HG02884 (cell line): ENCODE measurements at regions not wholly inside any gene's neighbourhood (a gene's known extent, or its start where the extent isn't known, plus 50 kb on each side); places are given as distances from the start of the nearest gene placed in this dataset.

Source experiments
- ATAC-seq: cut with Tn5 transposase; IDR thresholded peaks from one replicate; pipeline ENCODE4 v1.9.1; 2021; ENCODE audit warnings: mild to moderate bottlenecking, moderate library complexity; ENCODE audit not compliant: unreplicated experiment

DNA sequence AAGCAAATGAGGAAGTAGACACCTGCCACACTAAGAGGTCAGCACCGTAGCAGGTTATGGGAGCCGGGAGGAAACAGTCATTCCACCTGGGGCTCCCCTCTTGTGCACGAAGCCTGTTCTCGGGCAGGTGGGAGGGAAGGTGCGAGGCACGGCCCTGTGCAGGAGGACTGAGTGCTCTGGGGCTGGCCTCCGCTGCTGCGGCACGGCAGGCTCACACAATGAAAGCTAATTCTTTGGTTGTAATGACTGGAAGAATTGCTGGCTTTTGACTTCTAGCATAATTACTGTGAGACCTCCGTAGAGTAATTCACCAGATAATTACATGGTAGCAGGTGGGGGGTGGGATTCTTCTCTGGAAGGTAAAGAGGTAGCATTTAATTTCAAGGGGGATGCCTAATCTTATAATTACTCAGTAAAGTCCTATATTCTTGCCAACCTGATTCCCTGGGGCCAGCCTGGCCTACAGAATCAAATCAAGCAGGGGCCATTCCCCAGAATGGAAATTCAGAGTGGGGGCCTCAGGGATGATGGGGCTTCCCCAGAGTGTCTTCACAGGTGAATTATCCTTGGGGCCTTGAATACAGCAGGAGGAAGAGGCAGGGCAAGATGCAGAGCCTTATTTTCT is 129.1 kb downstream of the TPRA1 start:
- ATAC-seq: no peak

DNA sequence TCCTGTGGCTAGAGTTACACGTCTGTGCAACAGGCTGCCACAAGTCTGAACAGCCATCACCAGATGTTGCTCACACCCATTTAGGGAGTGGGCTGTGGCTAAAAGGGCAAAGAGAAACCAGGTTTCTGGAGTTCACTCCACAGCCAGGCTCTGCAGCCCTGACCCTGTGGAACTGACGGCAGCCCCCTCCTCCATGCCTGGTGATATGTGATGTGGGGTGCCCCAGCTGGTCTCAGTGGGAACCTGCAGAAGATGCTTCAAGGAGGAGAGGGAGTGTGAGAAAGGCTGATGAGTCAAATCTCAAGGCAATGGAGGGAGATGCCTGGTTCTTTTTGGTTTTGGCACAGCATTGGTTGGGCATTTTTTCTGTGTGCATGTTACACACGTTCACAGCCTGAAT is 130.6 kb downstream of the TPRA1 start:
- no peak for ATAC-seq

DNA sequence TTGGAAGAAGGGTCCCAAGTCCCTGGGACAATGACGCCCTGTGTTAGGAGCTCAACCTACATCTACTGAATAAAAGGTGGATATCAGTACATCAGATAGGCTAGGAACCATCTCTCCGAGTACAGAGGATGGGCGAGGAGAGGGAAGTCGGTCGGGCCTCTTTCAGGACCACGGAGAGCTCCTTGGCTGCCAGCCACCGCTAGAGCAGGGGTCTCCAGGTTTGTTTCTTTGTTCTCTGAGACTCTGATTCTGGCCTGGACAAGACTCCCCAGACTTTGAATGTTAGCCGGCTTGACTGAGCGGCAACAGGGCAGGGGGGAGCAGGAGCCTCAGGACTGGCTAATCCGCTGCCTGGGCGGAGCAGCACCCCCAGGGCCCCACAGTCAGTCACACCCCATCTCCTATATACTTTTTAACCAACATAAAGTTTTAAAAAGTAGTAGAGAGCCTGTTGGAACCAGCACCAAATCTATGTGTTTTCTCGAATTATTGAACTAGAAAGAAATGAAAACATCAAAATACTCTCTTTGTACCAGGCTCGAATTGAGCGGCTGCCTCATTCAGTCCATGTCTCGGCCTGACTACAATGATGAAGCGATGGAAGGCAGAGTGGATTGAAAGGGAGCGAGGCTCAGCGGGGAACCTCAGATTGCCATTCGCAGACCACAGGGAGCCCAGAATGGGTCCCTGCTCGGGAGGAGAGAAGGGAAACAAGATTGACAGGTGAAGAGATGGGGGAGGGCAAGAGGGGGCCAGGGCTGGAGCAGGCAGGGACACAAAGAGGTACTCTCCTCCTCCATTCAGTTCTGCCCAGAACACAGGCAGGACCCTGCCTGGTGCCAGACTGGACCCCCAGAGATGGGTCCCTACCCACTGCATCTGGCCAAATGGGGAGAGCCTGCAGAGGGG is 131.6 kb downstream of the TPRA1 start:
- ATAC-seq: no peak

DNA sequence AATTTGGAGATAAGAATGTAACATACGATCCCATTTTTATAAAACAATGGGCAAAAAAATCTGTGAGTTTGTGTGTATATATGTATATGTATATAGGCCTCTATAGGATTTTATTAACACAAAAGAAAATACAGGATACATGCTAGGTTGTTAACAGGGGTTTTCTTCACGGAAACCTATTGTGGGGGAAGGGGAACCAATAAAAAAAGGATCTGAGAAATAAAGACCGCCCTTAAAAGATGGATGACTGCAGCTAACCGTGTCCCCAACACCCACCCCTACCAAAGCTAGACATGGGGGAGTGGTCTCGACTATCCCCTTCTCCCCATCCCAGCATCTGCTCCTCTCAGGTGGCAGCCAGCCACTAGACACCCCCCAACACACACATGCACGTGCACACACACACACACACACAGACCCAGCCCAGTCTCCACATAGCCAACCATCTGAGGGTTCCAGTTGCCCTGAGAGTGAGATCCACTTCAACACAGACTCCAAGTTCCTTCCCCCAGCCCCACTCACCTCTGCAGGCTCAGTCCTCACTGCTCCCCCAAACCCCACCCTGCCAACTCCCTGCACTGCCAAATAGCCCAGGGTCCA is 132.9 kb downstream of the TPRA1 start:
- ATAC-seq: no peak

DNA sequence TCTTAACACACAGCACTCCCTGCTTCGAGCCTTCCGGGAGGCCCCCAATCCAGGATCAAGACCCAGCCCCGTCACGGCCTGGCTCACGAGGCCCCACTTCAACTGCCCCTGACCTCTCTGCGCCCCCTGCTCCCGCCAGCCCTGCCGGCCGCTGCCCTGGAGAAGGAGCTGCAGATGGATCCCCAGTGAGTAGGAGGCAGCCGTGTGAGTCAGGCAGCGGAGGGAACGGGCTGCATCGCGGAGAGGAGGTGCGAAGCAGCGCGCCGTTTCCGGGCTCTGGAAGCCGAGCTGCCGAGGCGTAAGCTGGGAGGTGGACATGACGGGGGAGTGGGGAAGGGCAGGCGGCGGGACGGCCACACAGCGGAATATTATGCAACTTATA is 133.4 kb downstream of the TPRA1 start:
- ATAC-seq: no peak

DNA sequence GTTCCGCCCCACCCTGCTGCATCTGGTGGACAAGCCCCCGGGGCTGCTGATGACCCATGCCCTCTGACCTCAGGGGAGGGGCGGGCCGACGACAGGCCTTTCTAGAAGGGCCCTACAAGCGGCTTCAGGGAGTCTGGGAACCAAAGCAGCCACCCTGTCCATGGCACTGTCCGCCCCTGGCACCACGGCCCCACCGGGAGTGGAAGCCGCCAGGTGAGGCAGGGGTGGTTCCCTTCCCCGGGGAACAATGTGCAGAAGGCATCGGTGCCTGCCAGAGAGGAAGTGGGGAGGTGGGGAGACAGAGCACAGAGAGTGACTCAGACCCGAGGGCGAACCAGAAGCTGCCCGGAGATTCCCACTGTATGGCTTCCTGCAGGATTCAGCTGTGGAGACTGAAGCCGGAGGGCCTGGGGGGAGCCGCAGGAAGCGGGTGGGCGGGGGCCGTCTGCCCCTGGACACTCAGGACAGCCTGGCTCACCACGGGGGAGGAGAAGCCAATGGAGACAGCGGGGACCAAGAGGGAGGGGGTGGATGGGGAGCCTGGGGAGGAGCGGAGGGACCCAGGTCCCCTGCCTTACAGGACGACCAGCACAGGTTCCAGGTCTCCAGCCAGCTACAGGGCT is 134.0 kb downstream of the TPRA1 start:
- no peak for ATAC-seq

DNA sequence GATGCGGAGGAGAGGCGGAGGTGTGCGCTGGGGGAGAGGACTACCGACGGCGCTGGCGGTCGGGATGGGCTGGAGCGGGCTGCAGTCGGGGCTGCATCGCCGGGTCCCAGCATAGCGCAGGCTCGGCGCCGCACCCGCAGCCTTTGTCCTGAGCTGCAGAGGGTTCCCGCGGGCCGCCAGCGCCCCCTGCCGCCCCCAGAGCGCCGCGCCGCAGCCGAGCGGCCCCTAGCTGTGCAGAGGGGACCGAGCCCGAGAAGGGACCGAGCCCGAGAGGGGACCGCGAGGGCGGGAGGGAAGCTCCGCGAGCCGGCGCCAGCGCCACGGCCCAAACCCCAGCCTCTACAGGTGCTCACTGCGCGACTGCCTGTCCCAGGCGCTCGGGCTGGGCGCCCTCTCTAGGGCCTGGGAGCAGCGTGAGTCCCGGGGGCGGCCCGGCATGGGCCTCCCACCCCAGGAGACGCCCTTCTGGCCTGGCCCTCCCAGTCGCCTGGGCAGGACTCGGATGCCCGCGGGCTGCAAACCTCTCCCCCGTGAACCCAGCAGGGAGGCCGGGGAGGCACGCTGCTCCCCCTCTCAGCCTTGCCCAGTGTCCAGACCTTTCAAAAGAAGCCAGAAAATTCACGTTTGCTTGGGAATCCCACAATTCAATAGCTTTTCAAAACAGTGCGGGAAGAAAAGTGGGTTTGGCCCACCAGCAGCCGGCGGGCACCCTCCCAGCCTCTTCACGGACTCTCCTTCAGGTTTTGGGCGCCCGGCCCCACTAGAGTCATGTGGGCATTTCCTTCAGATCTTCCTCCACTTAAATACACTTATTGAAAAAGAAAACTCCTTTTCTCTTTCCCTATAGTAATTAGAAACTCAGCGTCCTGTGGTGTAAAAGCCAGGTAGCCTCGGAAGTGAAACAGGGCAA is 134.7 kb downstream of the TPRA1 start:
- peak; percentile 85 for ATAC-seq

DNA sequence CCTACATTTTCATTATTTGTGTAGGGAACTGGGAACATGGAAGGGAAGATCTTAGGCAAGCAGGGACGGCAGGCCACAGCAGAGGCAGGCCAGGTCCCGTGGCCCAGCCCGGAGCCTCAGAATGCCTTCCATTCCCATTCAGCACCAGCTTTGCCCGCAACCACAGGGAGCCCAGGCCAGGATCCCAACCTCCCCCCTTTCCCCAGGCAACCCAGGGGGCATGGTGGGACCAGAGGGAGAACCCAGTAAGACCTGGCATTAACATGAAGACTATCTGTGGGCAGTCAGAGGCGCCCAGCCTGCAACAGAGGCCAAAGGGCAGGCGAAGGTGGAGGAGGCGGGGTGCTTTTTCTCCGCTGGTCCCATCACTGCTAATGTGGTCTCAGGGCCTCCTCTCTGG is 135.6 kb downstream of the TPRA1 start:
- no peak for ATAC-seq

DNA sequence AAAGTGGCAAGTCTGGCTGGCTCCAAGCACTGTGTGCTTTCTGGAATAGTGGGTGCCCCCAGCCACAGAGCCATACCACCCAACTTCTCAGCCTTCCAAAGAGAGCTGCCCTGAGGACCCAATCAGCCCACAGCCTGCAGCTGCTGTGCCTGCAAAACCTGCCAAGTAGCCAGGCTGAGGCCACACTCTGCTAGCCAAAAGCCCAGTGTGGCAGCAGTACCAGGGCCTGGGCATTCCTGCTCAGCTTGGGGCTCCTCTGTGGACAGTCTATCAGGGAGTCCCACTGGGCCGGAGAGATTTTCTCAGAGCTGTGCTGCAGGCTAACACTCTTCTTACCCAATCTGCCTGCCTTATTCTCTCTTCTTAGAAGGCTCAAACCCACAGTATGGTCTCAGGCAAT is 136.5 kb downstream of the TPRA1 start:
- ATAC-seq: no peak

DNA sequence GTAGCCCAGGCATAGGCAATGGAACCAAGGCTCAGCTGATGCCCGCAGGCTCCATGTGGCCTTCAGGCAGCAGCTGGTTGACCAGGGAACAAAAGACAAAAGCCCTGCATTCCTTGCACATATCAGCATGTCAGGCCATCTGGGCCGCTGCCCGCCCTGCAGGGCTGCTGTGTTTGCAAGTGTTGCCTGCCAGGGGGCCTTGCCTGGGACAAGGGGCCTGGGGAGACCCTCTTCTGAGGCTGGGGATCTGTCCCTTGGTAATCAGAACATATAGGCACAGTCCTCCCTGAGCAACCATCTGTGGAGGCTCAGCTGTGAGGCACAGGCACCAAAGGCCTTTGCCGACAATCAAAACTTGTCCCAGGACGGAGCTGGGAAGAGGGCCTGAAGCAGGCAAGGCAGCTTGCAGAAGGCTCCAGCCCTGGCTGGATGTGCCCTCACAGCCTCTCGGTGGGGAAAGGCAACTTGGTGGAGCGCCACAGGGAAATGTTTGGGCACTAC is 138.2 kb downstream of the TPRA1 start:
- ATAC-seq: no peak

DNA sequence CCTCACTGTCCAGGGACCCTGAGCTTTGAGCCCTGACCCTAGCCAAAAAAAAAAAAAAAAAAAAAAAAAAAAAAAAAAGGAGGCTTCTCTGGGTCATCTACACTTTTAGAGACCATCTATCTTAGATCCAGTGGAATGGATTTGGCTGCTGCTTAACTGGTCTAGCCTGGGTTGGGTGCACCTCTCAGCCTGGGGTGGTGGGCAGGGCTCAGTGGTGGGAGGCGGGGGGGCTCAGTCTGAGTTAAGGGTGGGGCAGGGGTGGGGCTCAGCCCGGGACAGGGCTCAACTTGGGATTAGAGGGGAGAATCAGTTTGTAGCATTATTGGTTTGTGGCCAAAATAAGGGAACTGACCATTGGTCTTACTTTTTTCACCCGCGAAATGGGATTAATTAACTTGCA is 139.2 kb downstream of the TPRA1 start:
- ATAC-seq: no peak

DNA sequence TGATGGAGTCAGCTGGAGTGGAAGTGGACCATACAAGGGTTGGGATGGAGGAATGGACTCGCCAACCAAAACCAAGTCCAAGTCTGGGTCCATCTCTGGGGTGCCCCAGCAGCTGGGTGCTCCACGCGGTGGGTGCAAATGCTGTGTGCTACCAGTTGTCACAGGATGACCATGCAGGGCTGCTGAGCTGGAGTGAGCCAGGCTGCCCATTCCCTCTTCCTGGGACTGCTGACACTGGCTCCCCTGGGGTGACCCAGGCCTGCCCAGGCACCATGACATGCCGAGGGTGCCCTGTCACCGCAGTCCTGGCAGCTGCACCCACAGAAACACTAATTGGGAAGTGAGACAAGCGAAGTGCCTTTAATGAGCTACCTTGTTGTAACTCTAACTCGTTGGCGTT is 140.2 kb downstream of the TPRA1 start:
- no peak for ATAC-seq

DNA sequence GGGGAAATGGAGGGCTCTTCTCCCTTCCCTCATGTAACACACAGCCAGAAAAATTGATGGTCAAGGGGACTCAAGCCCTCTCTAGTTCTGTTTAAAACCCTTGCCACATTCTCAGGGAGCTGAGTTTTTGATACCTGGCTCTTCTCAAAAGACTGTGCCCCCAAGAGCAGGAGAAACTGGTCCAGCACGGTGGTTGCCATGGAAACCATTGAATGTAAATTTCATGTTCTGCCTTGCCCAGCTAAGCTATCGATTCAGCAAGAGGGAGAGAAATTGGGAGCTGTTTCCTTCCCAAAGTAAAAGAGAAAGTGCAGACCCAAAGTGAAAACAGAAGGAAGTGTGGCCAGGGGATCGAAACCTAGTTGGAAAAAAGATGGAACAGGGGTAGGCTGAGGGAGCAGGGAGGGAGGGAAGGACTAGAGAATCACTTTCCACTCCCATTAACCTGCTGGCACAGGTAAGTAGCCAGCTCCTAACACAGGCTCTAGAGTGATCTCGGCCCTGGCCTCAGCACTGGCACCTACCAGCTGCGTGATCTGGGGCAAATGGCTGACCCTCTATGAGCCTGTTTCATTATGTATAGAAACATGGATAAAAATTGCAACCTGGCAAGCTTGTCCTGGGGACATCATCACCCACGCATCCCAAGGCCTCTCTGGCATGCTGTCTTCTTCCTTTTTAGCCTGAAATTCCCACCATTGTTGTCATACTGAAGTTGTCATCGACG is 140.9 kb downstream of the TPRA1 start:
- ATAC-seq: no peak

DNA sequence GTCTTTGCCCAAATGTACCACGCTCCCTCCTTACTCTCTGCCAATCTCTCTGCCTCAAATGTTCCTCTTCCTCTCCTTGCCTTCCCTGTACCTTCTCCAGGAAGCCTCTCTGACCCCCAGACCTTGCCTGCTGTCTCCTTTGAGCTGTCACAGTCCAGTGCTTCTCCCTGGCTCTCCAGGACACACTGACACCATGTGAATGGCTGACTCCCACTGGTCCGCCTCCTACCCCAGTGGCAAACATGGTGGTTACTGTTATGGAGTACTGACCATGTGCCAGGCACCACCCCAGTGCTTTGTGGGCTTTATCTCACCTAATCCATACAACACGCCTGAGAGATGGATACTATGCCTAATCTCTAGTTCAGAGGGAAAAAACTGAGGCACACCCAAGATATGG is 141.9 kb downstream of the TPRA1 start:
- no peak for ATAC-seq

DNA sequence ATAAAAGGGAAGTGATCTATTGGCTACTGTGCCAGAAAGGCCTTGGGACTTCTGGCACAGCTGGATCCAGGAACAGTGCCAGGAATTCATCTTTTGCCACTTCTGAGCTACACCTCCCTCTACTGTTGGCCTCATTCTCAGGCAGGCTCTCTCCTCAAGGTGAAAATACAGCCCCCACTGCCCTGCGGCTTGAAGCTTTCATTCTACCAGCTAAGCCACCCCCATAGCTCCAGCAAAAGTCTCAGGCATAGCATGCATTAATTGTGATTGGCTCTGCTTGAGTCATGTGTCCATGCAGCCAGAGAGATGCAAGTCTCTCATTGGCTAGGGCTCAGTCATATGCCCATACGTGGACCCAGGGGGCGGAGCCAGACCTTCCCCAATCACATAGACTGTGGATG is 142.4 kb downstream of the TPRA1 start:
- ATAC-seq: no peak

DNA sequence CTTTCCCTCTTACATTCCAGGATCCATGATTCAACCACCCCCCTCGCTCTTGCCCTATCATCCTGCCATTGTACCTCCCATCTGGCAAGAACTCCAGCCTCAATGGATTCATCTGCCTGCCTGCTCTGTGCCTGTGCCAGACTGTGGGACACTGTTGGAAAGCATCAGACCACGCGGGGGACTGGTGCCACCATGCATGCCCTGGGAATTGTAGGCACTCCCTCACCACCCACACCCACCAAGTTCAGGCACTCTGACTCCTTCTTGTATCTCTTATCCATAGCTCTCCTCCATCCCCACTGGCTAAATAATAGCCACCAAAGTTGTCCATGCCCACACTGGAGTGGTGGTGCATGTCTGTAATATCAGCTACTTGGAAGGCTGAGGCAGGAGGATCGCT is 143.8 kb downstream of the TPRA1 start:
- ATAC-seq: no peak

DNA sequence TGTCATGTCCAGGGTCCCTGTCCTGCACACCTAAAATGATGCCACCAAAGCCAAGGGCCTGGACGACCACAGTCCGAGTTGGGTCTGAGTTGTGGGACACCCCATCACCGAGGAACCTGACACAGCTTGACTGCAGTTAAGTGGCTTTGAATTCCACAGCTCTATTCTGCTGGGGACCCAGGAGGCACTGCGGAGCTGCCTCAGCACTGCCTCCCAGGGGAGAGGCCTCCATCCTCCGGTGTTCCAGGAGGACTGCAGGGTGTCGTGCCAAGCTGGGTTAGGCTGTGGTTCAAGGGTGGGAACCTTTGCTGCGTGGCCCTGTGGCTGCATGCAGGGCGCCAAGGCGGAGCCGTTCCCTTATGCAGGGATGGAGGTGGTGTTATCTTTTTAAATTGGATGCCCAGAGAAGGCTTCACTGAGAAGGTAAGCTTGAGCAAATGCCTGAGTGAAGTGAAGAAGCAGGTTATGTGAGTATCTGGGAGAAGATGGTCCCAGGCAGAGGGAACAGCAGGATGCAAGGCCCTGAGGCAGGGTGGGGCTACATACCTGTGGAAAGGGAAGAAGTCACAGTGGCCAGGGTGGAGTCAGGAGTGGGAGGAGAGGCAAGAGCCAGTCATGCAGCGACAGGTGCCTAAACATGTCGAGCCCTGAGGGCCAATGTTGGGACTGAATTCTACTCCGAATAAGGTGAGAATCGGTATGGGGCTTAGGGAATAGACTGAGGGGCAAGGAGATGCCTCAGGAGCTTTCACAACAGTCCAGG is 144.8 kb downstream of the TPRA1 start:
- ATAC-seq: no peak

DNA sequence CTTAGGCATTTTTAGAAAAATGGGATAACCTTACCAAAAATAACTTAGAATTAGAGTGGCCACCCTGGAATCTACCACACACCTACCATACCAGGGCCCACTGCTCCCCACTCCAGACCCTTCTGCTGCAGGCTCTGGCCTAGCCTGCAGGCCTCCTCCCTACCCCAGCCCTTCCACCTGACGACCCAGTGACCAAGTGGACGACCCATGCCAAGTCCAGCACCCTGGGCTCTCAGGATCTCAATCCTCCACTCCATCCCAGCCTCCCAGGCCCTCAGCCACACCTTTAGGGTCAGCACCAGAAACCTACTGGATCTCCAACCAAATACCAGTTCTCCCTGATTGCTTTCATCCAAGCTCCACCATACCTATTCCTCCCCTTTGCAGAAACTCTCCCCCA is 145.8 kb downstream of the TPRA1 start:
- ATAC-seq: no peak
